GM23338 (cell line): ENCODE measurements at regions not wholly inside any gene's neighbourhood (a gene's known extent, or its start where the extent isn't known, plus 50 kb on each side); places are given as distances from the start of the nearest gene placed in this dataset.

ENCODE experiments used
- ATAC-seq: fragments of 200-7000 bp; cut with Tn5 transposase; 3 replicates; pipeline ENCODE4 v1.9.1; 2020
- DNase-seq: peaks from one replicate; pipeline ENCODE4 v3.0.0-alpha.2; 2015; ENCODE audit warnings: low spot score
- H2AFZ ChIP-seq: fragments of 200-600 bp; sonication (generic); 2 replicates; pipeline ENCODE4 v1.8.0; 2016; ENCODE audit warnings: antibody characterized with exemption, mild to moderate bottlenecking, moderate library complexity
- H3F3A ChIP-seq: fragments of 200-600 bp; sonication (generic); replicated peaks from 2 replicates; pipeline ENCODE4 v1.8.0; 2017; ENCODE audit warnings: antibody characterized with exemption, mixed run types, low read depth
- H3K27ac ChIP-seq: fragments of 200-600 bp; sonication (generic); 2 replicates; pipeline ENCODE4 v1.6.1; 2016; ENCODE audit warnings: low read depth
- H3K27me3 ChIP-seq: fragments of 200-600 bp; sonication (generic); 2 replicates; pipeline ENCODE4 v1.8.0; 2016; ENCODE audit warnings: mild to moderate bottlenecking, mixed run types, moderate library complexity; ENCODE audit not compliant: insufficient read depth
- H3K36me3 ChIP-seq: fragments of 200-600 bp; sonication (generic); 2 replicates; pipeline ENCODE4 v1.8.0; 2016; ENCODE audit warnings: mild to moderate bottlenecking; ENCODE audit not compliant: insufficient read depth
- H3K4me1 ChIP-seq: fragments of 200-600 bp; sonication (generic); 2 replicates; pipeline ENCODE4 v1.8.0; 2016; ENCODE audit warnings: mild to moderate bottlenecking, moderate library complexity; ENCODE audit not compliant: insufficient read depth
- H3K4me2 ChIP-seq: fragments of 200-600 bp; sonication (generic); 2 replicates; pipeline ENCODE4 v1.7.1; 2017; ENCODE audit warnings: mixed run types
- H3K4me3 ChIP-seq: fragments of 200-600 bp; sonication (generic); 2 replicates; pipeline ENCODE4 v1.6.1; 2016; ENCODE audit warnings: mixed run types
- H3K79me2 ChIP-seq: fragments of 200-600 bp; sonication (generic); replicated peaks from 2 replicates; pipeline ENCODE4 v1.8.0; 2017; ENCODE audit warnings: mild to moderate bottlenecking; ENCODE audit not compliant: insufficient read depth
- H3K9me2 ChIP-seq: fragments of 200-600 bp; sonication (generic); 2 replicates; pipeline ENCODE4 v1.8.0; 2017; ENCODE audit not compliant: insufficient read depth
- H4K20me1 ChIP-seq: fragments of 200-600 bp; sonication (generic); replicated peaks from 2 replicates; pipeline ENCODE4 v1.8.0; 2017; ENCODE audit warnings: mild to moderate bottlenecking; ENCODE audit not compliant: insufficient read depth
- H3K27ac Mint-ChIP-seq: 2 replicates; pipeline ENCODE4 v1.8.0; 2020; ENCODE audit warnings: inconsistent platforms, mild to moderate bottlenecking, moderate library complexity, mixed read lengths
- H3K27me3 Mint-ChIP-seq: 3 replicates; pipeline ENCODE4 v1.8.0; 2022; ENCODE audit warnings: low read depth, mild to moderate bottlenecking, moderate library complexity, mixed read lengths, inconsistent platforms; ENCODE audit not compliant: insufficient read depth, poor library complexity
- H3K36me3 Mint-ChIP-seq: 3 replicates; pipeline ENCODE4 v1.8.0; 2021; ENCODE audit warnings: low read depth, mild to moderate bottlenecking, inconsistent platforms, moderate library complexity, mixed read lengths
- H3K4me1 Mint-ChIP-seq: 3 replicates; pipeline ENCODE4 v1.8.0; 2020; ENCODE audit warnings: mild to moderate bottlenecking, inconsistent platforms, mixed read lengths
- H3K4me3 Mint-ChIP-seq: 3 replicates; pipeline ENCODE4 v1.8.0; 2021; ENCODE audit warnings: moderate library complexity, mild to moderate bottlenecking, inconsistent platforms, mixed read lengths
- H3K9me3 Mint-ChIP-seq: 3 replicates; pipeline ENCODE4 v1.8.0; 2020; ENCODE audit warnings: moderate library complexity, mild to moderate bottlenecking, inconsistent platforms, mixed read lengths
- CREB1 ChIP-seq: fragments of 250-450 bp; sonication (Bioruptor Pico); IDR thresholded peaks from 2 replicates; pipeline ENCODE4 v1.5.0; 2020; ENCODE audit warnings: low read depth, mild to moderate bottlenecking, moderate library complexity
- EZH2 ChIP-seq: fragments of 200-600 bp; sonication (generic); IDR thresholded peaks from one replicate; pipeline ENCODE4 v1.8.0; 2017; ENCODE audit warnings: antibody characterized with exemption, mild to moderate bottlenecking, low read depth; ENCODE audit not compliant: unreplicated experiment
- EZH2phosphoT487 ChIP-seq: fragments of 200-600 bp; sonication (generic); IDR thresholded peaks from one replicate; pipeline ENCODE4 v1.8.1; 2018; ENCODE audit warnings: antibody characterized with exemption; ENCODE audit not compliant: unreplicated experiment
- JUNB ChIP-seq: IDR thresholded peaks from one replicate; pipeline ENCODE4 v1.6.1; 2016; ENCODE audit warnings: antibody characterized with exemption; ENCODE audit not compliant: unreplicated experiment
- NANOG ChIP-seq: IDR thresholded peaks from 2 replicates; pipeline ENCODE4 v1.6.1; 2016; ENCODE audit warnings: antibody characterized with exemption, borderline replicate concordance
- POLR2AphosphoS5 ChIP-seq: IDR thresholded peaks from 2 replicates; pipeline ENCODE4 v1.6.1; 2016; ENCODE audit warnings: antibody characterized with exemption, low read depth
- STAT1 ChIP-seq: IDR thresholded peaks from one replicate; pipeline ENCODE4 v1.6.1; 2016; ENCODE audit warnings: antibody characterized with exemption; ENCODE audit not compliant: unreplicated experiment
- ZNF114 ChIP-seq: fragments of 250-450 bp; sonication (Bioruptor Pico); IDR thresholded peaks from 2 replicates; pipeline ENCODE4 v1.5.0; 2020; ENCODE audit warnings: mild to moderate bottlenecking, moderate library complexity
- ZNF331 ChIP-seq: fragments of 250-450 bp; sonication (Bioruptor Pico); IDR thresholded peaks from 2 replicates; pipeline ENCODE4 v1.5.0; 2020; ENCODE audit warnings: low read depth, mild to moderate bottlenecking, moderate library complexity
- TF ChIP-seq, protein P1 (sequence below): IDR thresholded peaks from one replicate; pipeline ENCODE4 v1.6.1; 2018; ENCODE audit warnings: antibody characterized with exemption; ENCODE audit not compliant: unreplicated experiment
- TF ChIP-seq, protein P2 (sequence below), 2 experiments: fragments of 200-600 bp in 1 of 2; sonication (generic) in 1 of 2; conservative IDR thresholded peaks; 2 replicates each; pipeline versions ENCODE4 v1.5.1 to v1.6.1; 2016 to 2017; ENCODE audit warnings: antibody characterized with exemption in 2 of 2, low read depth in 2 of 2, mild to moderate bottlenecking in 2 of 2, moderate library complexity in 1 of 2
- TF ChIP-seq, protein P3 (sequence below): IDR thresholded peaks from 2 replicates; pipeline ENCODE4 v1.6.1; 2016; ENCODE audit warnings: antibody characterized with exemption
- TF ChIP-seq, protein P4 (sequence below): fragments of 250-450 bp; sonication (Bioruptor Pico); IDR thresholded peaks from 2 replicates; pipeline ENCODE4 v1.5.0; 2020; ENCODE audit warnings: mild to moderate bottlenecking, moderate library complexity

DNA sequence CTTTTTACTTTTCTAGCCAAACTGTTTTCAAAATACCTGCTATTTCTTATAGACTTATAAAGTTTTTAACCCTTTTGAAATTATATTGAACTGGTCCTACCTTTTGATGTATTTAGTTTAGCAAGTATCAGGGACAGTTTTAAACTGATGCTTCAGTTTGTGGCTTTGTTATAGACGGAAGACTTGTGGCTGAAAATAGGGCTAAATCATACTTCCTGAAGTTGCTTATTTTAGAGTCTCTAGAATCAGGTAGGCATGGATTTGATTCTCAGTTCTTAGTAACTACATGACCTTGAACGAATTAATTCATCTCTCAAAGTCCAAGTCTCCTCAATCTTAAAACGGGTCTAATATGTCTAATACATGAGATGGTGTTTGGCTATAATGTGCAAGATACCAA, 322.8 kb downstream of the RAP2B start:
- no peak overlapping the region for H3K4me2 ChIP-seq

More for the DNA sequence above, 322.8 kb downstream of the RAP2B start:
- no peaks in the 10 kb centered on the region for H3K27me3 ChIP-seq
- H3K4me1 ChIP-seq, result no peaks in the 10 kb centered on the region
- H3K4me3 Mint-ChIP-seq, result no peak overlapping the region
- no peaks in the 10 kb centered on the region for H4K20me1 ChIP-seq
- TF ChIP-seq ZNF114 (CRISPR knock-in tag) (no peak), EZH2phosphoT487 (no peak), ZNF331 (CRISPR knock-in tag) (no peak), POLR2AphosphoS5 (no peak), CREB1 (no peak), STAT1 (no peak), NANOG (no peak), JUNB (no peak), EZH2 (no peak)
- TF ChIP-seq, protein P1, sequence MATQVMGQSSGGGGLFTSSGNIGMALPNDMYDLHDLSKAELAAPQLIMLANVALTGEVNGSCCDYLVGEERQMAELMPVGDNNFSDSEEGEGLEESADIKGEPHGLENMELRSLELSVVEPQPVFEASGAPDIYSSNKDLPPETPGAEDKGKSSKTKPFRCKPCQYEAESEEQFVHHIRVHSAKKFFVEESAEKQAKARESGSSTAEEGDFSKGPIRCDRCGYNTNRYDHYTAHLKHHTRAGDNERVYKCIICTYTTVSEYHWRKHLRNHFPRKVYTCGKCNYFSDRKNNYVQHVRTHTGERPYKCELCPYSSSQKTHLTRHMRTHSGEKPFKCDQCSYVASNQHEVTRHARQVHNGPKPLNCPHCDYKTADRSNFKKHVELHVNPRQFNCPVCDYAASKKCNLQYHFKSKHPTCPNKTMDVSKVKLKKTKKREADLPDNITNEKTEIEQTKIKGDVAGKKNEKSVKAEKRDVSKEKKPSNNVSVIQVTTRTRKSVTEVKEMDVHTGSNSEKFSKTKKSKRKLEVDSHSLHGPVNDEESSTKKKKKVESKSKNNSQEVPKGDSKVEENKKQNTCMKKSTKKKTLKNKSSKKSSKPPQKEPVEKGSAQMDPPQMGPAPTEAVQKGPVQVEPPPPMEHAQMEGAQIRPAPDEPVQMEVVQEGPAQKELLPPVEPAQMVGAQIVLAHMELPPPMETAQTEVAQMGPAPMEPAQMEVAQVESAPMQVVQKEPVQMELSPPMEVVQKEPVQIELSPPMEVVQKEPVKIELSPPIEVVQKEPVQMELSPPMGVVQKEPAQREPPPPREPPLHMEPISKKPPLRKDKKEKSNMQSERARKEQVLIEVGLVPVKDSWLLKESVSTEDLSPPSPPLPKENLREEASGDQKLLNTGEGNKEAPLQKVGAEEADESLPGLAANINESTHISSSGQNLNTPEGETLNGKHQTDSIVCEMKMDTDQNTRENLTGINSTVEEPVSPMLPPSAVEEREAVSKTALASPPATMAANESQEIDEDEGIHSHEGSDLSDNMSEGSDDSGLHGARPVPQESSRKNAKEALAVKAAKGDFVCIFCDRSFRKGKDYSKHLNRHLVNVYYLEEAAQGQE, result no peak
- TF ChIP-seq, protein P2, sequence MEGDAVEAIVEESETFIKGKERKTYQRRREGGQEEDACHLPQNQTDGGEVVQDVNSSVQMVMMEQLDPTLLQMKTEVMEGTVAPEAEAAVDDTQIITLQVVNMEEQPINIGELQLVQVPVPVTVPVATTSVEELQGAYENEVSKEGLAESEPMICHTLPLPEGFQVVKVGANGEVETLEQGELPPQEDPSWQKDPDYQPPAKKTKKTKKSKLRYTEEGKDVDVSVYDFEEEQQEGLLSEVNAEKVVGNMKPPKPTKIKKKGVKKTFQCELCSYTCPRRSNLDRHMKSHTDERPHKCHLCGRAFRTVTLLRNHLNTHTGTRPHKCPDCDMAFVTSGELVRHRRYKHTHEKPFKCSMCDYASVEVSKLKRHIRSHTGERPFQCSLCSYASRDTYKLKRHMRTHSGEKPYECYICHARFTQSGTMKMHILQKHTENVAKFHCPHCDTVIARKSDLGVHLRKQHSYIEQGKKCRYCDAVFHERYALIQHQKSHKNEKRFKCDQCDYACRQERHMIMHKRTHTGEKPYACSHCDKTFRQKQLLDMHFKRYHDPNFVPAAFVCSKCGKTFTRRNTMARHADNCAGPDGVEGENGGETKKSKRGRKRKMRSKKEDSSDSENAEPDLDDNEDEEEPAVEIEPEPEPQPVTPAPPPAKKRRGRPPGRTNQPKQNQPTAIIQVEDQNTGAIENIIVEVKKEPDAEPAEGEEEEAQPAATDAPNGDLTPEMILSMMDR (conservative IDR thresholded peaks at IDR 0.05; ENCODE audit: low read depth in 2 of 2), result no peak
- TF ChIP-seq, protein P3, sequence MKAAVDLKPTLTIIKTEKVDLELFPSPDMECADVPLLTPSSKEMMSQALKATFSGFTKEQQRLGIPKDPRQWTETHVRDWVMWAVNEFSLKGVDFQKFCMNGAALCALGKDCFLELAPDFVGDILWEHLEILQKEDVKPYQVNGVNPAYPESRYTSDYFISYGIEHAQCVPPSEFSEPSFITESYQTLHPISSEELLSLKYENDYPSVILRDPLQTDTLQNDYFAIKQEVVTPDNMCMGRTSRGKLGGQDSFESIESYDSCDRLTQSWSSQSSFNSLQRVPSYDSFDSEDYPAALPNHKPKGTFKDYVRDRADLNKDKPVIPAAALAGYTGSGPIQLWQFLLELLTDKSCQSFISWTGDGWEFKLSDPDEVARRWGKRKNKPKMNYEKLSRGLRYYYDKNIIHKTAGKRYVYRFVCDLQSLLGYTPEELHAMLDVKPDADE, result no peak
- TF ChIP-seq, protein P4, sequence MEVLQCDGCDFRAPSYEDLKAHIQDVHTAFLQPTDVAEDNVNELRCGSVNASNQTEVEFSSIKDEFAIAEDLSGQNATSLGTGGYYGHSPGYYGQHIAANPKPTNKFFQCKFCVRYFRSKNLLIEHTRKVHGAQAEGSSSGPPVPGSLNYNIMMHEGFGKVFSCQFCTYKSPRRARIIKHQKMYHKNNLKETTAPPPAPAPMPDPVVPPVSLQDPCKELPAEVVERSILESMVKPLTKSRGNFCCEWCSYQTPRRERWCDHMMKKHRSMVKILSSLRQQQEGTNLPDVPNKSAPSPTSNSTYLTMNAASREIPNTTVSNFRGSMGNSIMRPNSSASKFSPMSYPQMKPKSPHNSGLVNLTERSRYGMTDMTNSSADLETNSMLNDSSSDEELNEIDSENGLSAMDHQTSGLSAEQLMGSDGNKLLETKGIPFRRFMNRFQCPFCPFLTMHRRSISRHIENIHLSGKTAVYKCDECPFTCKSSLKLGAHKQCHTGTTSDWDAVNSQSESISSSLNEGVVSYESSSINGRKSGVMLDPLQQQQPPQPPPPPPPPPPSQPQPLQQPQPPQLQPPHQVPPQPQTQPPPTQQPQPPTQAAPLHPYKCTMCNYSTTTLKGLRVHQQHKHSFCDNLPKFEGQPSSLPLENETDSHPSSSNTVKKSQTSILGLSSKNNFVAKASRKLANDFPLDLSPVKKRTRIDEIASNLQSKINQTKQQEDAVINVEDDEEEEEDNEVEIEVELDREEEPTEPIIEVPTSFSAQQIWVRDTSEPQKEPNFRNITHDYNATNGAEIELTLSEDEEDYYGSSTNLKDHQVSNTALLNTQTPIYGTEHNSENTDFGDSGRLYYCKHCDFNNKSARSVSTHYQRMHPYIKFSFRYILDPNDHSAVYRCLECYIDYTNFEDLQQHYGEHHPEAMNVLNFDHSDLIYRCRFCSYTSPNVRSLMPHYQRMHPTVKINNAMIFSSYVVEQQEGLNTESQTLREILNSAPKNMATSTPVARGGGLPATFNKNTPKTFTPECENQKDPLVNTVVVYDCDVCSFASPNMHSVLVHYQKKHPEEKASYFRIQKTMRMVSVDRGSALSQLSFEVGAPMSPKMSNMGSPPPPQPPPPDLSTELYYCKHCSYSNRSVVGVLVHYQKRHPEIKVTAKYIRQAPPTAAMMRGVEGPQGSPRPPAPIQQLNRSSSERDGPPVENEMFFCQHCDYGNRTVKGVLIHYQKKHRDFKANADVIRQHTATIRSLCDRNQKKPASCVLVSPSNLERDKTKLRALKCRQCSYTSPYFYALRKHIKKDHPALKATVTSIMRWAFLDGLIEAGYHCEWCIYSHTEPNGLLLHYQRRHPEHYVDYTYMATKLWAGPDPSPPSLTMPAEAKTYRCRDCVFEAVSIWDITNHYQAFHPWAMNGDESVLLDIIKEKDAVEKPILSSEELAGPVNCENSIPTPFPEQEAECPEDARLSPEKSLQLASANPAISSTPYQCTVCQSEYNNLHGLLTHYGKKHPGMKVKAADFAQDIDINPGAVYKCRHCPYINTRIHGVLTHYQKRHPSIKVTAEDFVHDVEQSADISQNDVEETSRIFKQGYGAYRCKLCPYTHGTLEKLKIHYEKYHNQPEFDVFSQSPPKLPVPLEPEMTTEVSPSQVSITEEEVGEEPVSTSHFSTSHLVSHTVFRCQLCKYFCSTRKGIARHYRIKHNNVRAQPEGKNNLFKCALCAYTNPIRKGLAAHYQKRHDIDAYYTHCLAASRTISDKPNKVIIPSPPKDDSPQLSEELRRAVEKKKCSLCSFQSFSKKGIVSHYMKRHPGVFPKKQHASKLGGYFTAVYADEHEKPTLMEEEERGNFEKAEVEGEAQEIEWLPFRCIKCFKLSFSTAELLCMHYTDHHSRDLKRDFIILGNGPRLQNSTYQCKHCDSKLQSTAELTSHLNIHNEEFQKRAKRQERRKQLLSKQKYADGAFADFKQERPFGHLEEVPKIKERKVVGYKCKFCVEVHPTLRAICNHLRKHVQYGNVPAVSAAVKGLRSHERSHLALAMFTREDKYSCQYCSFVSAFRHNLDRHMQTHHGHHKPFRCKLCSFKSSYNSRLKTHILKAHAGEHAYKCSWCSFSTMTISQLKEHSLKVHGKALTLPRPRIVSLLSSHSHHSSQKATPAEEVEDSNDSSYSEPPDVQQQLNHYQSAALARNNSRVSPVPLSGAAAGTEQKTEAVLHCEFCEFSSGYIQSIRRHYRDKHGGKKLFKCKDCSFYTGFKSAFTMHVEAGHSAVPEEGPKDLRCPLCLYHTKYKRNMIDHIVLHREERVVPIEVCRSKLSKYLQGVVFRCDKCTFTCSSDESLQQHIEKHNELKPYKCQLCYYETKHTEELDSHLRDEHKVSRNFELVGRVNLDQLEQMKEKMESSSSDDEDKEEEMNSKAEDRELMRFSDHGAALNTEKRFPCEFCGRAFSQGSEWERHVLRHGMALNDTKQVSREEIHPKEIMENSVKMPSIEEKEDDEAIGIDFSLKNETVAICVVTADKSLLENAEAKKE (CRISPR knock-in tag), result no peak
- H3K4me3 ChIP-seq, result no peak overlapping the region
- no peak overlapping the region for H3K27ac ChIP-seq
- H3K36me3 ChIP-seq, result no peaks in the 10 kb centered on the region
- H3K27me3 Mint-ChIP-seq, result no peaks in the 10 kb centered on the region
- no peak overlapping the region for H3K27ac Mint-ChIP-seq
- H3K36me3 Mint-ChIP-seq, result no peaks in the 10 kb centered on the region
- H2AFZ ChIP-seq, result no peak overlapping the region
- no peaks in the 10 kb centered on the region for H3K4me1 Mint-ChIP-seq
- H3F3A ChIP-seq, result no peaks in the 10 kb centered on the region
- H3K9me3 Mint-ChIP-seq, result no peaks in the 10 kb centered on the region
- no peaks in the 10 kb centered on the region for H3K79me2 ChIP-seq
- DNase-seq (no peak), ATAC-seq (no peak)
- H3K9me2 ChIP-seq, result no peaks in the 10 kb centered on the region
